ENCODE measurements at regions not wholly inside any gene's neighbourhood (a gene's known extent, or its start where the extent isn't known, plus 50 kb on each side); places are given as distances from the start of the nearest gene placed in this dataset.
"Not testable (repeated sequence)": the region's sequence is repeated elsewhere in the genome, so short reads cannot be mapped to it uniquely, and the experiment has no call there.

DNA sequence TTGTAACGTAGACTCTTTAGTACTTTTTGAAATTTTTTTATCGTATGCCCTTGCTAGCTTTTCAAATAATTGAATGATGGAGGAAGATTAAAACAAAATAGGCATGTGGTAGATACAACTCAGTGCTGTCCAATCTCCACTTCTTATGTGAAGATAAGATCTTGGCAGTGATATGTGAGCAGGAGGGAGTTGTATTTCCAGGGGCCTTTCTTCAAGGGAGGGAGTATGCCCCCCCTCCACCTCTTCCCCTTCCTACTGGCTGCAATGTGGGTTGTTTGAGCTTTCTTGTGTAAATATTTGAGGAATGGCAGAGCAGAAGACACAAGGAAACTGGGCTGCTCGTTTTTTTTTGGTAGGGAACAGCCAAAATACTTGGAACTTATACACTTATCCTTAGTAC lies 374.9 kb downstream of the PSAT1 start:
- Mint-ChIP-seq H3K4me1 (no peaks in the 10 kb centered on the region), H3K9me3 (peaks cover 0 to 8% of the 10 kb centered on the region in 2 donors), H3K27ac (no peak overlapping the region), H3K27me3 (no peaks in the 10 kb centered on the region), H3K4me3 (no peak overlapping the region)
- no peak for DNase-seq
- ATAC-seq = no peak

- no peaks in the 10 kb centered on the region for H3K27me3 Mint-ChIP-seq
- H3K4me3 Mint-ChIP-seq = no peak overlapping the region
- no peak overlapping the region for H3K27ac Mint-ChIP-seq
- DNase-seq (no peak), ATAC-seq (no peak)
- H3K4me1 Mint-ChIP-seq = no peaks in the 10 kb centered on the region
- peaks cover 0 to 3% of the 10 kb centered on the region in 2 donors for H3K9me3 Mint-ChIP-seq
Measured at GRCh38 chr9:78674874-78675273, 377.9 kb downstream of the PSAT1 start.

DNA sequence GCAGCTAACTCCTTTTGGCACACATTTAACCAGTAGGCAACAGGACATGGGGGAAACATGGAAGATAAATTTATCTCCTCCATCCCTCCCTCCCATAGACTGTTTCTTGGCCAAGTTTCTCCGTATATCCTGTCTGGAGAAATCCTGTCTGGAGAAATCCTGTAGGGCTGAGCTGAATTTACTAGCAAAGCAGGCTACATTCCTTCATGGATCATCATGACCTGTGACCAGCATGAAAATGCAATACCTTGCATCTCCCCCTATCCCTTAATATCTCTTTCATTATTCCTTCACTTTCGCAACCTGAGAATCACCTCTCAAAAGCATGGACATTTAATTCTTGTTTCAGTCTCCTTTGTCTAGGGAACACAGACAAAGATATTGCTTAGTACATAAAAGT lies 379.1 kb downstream of the PSAT1 start:
- Mint-ChIP-seq H3K4me1 (no peaks in the 10 kb centered on the region), H3K9me3 (no peaks in the 10 kb centered on the region), H3K27me3 (no peaks in the 10 kb centered on the region), H3K4me3 (no peak overlapping the region), H3K27ac (no peak overlapping the region)
- no peak for DNase-seq
- ATAC-seq = no peak

- Mint-ChIP-seq H3K4me3 (no peak overlapping the region), H3K27ac (no peak overlapping the region), H3K9me3 (no peaks in the 10 kb centered on the region), H3K27me3 (no peaks in the 10 kb centered on the region), H3K4me1 (no peaks in the 10 kb centered on the region)
- DNase-seq (no peak), ATAC-seq (no peak)
Measured at GRCh38 chr9:78676623-78677022, 379.7 kb downstream of the PSAT1 start.

- no peak overlapping the region for H3K4me3 Mint-ChIP-seq
- H3K27me3 Mint-ChIP-seq = no peaks in the 10 kb centered on the region
- no peak overlapping the region for H3K27ac Mint-ChIP-seq
- H3K4me1 Mint-ChIP-seq = no peaks in the 10 kb centered on the region
- ATAC-seq (no peak), DNase-seq (no peak)
- H3K9me3 Mint-ChIP-seq = no peaks in the 10 kb centered on the region
Measured at GRCh38 chr9:78677326-78677725, 380.4 kb downstream of the PSAT1 start.

GRCh38 chr9:78678877-78679276 lies 382.0 kb downstream of the PSAT1 start:
- Mint-ChIP-seq H3K27ac (no peak overlapping the region), H3K9me3 (peaks cover 0 to 5% of the 10 kb centered on the region in 2 donors), H3K27me3 (no peaks in the 10 kb centered on the region), H3K4me3 (no peak overlapping the region), H3K4me1 (no peaks in the 10 kb centered on the region)
- no peak for ATAC-seq
- no peak for DNase-seq

DNA sequence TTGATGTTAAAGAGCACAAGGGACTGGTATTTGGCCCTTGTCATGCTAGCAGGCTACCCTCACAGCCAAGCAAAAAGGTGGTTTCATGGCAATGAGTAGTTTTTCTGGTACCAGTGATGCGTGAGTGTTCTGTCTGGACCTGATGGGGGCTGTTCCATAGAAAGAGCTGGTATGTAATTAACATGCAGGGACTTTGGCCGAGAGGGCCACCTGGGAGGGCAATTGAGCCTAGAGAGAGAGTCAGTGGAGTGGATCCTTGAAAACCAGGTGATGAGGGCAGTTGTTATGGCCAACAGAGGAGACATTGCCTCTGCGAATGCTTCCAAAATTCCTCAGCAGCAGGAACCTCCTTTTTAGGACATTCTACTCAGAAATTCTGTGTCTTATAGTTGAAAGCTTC lies 383.3 kb downstream of the PSAT1 start:
- ATAC-seq (no peak), DNase-seq (no peak)
- Mint-ChIP-seq H3K4me1 (no peaks in the 10 kb centered on the region), H3K27ac (no peak overlapping the region), H3K27me3 (no peaks in the 10 kb centered on the region), H3K4me3 (no peak overlapping the region), H3K9me3 (peaks cover 0 to 5% of the 10 kb centered on the region in 2 donors)

DNA sequence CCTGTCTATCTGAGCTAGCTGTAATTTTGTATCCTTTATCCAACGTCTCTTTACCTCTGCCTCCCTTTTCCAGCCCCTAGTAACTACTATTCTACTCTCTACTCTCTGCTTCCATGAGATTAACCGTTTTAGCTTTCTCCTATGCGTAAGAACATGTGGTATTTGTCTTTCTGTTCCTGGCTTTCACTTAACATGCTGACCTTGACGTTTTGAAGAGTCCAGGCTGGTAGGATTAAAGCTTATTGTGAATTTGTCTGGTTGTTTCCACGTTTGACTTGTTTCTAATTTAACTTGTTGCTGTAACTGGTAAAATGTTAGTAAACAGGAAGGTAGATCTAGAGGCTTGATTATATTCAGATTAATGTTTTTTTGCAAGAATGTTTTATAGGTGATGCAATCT lies 385.3 kb downstream of the PSAT1 start:
- ATAC-seq (no peak), DNase-seq (no peak)
- Mint-ChIP-seq H3K27me3 (no peaks in the 10 kb centered on the region), H3K27ac (no peak overlapping the region), H3K9me3 (peaks cover 0 to 5% of the 10 kb centered on the region in 2 donors), H3K4me1 (no peaks in the 10 kb centered on the region), H3K4me3 (no peak overlapping the region)

DNA sequence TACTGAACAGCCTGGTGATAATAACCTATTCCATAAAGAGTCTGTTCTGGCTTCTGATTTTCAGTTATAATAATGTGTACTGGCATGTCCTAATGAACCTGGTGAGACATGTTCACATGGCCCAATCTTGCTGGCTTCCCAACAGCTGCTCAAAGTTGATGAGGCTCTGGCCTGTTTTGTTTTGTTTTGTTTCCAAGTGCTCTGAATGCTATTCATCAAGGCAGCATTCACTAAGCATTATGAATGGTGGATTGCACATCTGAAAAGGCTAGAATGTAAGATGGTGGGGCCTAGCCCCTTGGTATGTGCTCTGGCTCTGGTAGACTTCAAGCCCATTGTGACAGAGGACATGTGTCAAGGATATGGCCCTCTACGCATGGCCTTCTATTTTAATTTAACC lies 388.5 kb downstream of the PSAT1 start:
- H3K4me1 Mint-ChIP-seq = no peaks in the 10 kb centered on the region
- ATAC-seq (no peak), DNase-seq (no peak)
- no peaks in the 10 kb centered on the region for H3K27me3 Mint-ChIP-seq
- peaks cover 0 to 5% of the 10 kb centered on the region in 2 donors for H3K9me3 Mint-ChIP-seq
- H3K27ac Mint-ChIP-seq = no peak overlapping the region
- H3K4me3 Mint-ChIP-seq = no peak overlapping the region

DNA sequence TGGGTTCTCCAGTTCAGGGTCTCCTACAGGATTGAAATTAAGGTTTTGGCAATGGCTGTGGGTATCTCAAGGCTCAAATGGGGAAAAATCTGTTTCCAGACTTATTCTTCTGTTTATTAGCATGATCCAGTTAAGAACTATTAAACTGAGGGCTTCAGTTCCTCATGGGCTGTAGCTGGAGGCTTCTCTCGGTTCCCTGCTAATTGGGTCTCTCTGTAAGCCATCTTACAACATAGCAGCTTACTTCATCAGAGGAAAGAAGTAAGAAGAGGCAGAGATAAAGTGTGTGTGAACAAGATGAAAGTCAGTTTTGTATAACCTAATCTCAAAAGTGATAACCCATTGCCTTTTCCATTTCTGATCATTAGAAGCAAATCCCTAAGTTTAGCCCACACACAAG lies 391.9 kb downstream of the PSAT1 start:
- ATAC-seq (no peak), DNase-seq (no peak)
- H3K9me3 Mint-ChIP-seq = peaks cover 0 to under 1% of the 10 kb centered on the region in 2 donors
- H3K27ac Mint-ChIP-seq = no peak overlapping the region
- H3K27me3 Mint-ChIP-seq = no peaks in the 10 kb centered on the region
- no peaks in the 10 kb centered on the region for H3K4me1 Mint-ChIP-seq
- no peak overlapping the region for H3K4me3 Mint-ChIP-seq

- H3K27me3 Mint-ChIP-seq = peaks cover 11% of the 10 kb centered on the region
- H3K27ac Mint-ChIP-seq = no peak overlapping the region
- H3K4me3 Mint-ChIP-seq = no peak overlapping the region
- H3K4me1 Mint-ChIP-seq = no peaks in the 10 kb centered on the region
- no peak for DNase-seq
- ATAC-seq = no peak
- no peaks in the 10 kb centered on the region for H3K9me3 Mint-ChIP-seq
Measured at GRCh38 chr9:78691542-78691941, 394.6 kb downstream of the PSAT1 start.

DNA sequence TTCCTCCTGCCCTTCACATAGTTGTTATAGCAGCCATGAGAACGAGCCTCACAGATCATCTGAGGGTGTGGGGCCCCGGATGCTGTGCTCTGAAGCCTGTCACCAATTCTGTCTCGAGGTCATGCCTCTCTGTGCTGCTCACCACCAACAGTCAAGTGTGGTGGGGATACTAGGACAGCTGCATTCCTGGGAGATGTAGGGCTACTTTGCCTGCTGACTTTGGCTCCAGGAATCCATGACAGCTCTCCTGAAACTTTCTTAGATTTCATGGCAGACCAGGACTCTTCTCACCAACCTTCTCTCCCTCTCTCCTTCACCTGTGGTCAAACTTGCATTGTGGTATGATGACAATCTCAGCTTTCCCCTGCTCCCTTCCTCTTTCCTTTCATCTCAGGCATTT lies 395.9 kb downstream of the PSAT1 start:
- DNase-seq (no peak), ATAC-seq (no peak)
- Mint-ChIP-seq H3K4me1 (no peaks in the 10 kb centered on the region), H3K9me3 (no peaks in the 10 kb centered on the region), H3K27me3 (peaks cover 11% of the 10 kb centered on the region), H3K27ac (no peak overlapping the region), H3K4me3 (no peak overlapping the region)

GRCh38 chr9:78694974-78695373 lies 398.0 kb downstream of the PSAT1 start:
- H3K4me3 Mint-ChIP-seq = no peak overlapping the region
- no peak for DNase-seq
- no peak overlapping the region for H3K27ac Mint-ChIP-seq
- peaks cover 11% of the 10 kb centered on the region for H3K27me3 Mint-ChIP-seq
- H3K9me3 Mint-ChIP-seq = peaks cover 0 to 7% of the 10 kb centered on the region in 2 donors
- no peak for ATAC-seq
- H3K4me1 Mint-ChIP-seq = no peaks in the 10 kb centered on the region

DNA sequence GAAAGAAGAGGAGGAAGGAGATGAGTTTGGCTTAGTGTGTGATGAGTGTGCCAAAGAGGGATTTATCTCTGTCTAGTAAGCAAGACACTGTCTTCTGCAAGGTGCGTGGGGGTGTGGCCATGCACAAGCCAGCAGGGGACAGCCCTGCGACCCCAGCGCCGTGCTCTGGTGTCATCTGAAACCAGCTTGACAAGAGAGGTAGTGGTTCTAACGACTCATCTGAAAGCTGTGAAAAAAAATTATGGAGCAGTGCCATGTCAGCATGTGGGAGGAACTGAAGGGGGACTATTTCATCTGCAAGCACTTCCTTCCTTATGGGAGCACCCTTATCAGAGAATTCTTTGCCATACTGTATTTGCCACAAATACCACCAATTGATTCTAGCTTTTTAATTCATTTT lies 398.6 kb downstream of the PSAT1 start:
- H3K27me3 Mint-ChIP-seq = peaks cover 11% of the 10 kb centered on the region
- peaks cover 0 to 7% of the 10 kb centered on the region in 2 donors for H3K9me3 Mint-ChIP-seq
- no peak for DNase-seq
- no peak overlapping the region for H3K27ac Mint-ChIP-seq
- no peak overlapping the region for H3K4me3 Mint-ChIP-seq
- no peak for ATAC-seq
- H3K4me1 Mint-ChIP-seq = no peaks in the 10 kb centered on the region

DNA sequence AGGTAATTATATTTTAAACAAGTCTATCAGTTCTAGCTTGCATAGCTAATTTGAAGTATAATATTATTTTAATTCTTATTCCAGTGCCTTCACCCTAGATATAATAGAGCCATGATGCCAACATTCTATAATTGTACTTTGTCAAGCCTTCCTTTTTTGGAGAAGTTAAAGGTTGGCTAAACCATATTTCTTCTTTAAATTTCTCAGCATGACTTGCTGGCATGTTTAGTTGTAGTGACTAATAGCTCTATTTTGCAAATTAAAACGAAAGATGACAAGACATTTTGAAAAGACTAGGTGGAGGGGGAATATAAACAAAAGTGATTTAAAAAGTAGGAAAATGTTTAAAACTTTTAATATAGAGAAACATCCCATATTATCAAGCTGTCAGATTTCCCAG lies 400.7 kb downstream of the PSAT1 start:
- no peak for DNase-seq
- Mint-ChIP-seq H3K9me3 (peaks cover 0 to 7% of the 10 kb centered on the region in 2 donors), H3K4me3 (no peak overlapping the region), H3K27ac (no peak overlapping the region), H3K4me1 (no peaks in the 10 kb centered on the region), H3K27me3 (peaks cover 11% of the 10 kb centered on the region)
- no peak for ATAC-seq

- Mint-ChIP-seq H3K4me1 (no peaks in the 10 kb centered on the region), H3K27me3 (peaks cover 11% of the 10 kb centered on the region), H3K27ac (no peak overlapping the region), H3K4me3 (no peak overlapping the region), H3K9me3 (peaks cover 0 to 7% of the 10 kb centered on the region in 2 donors)
- DNase-seq (no peak), ATAC-seq (no peak)
Measured at GRCh38 chr9:78698371-78698770, 401.4 kb downstream of the PSAT1 start.

DNA sequence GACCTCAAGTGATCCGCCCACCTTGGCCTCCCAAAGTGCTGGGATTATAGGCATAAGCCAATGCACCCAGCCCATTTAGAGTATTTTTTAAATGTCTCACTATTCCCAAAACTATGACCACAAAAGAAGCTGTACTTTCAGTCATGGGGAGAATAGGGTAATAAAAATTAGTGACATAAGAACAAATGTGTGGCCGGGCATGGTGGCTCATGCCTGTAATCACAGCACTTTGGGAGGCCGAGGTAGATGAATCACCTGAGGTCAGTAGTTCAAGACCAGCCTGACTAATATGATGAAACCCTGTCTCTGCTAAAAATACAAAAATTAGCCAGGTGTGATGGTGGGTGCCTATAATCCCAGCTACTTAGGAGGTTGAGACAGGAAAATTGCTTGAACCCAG lies 402.3 kb downstream of the PSAT1 start:
- H3K27ac Mint-ChIP-seq, ATAC-seq: not testable (repeated sequence)

More for the DNA sequence above, 402.3 kb downstream of the PSAT1 start:
- H3K9me3 Mint-ChIP-seq, DNase-seq, H3K4me1 Mint-ChIP-seq, H3K4me3 Mint-ChIP-seq: not testable (repeated sequence)
- H3K27me3 Mint-ChIP-seq = peaks cover 11% of the 10 kb centered on the region

All from stimulated activated naive CD8-positive, alpha-beta T cell treated with anti-CD3 and anti-CD28 coated beads, Interleukin-15, amount 100 ng/mL, for 72 hours (primary cell).